ENCODE measurements at regions not wholly inside any gene's neighbourhood (a gene's known extent, or its start where the extent isn't known, plus 50 kb on each side); places are given as distances from the start of the nearest gene placed in this dataset.
"Not testable (repeated sequence)": the region's sequence is repeated elsewhere in the genome, so short reads cannot be mapped to it uniquely, and the experiment has no call there.

DNA sequence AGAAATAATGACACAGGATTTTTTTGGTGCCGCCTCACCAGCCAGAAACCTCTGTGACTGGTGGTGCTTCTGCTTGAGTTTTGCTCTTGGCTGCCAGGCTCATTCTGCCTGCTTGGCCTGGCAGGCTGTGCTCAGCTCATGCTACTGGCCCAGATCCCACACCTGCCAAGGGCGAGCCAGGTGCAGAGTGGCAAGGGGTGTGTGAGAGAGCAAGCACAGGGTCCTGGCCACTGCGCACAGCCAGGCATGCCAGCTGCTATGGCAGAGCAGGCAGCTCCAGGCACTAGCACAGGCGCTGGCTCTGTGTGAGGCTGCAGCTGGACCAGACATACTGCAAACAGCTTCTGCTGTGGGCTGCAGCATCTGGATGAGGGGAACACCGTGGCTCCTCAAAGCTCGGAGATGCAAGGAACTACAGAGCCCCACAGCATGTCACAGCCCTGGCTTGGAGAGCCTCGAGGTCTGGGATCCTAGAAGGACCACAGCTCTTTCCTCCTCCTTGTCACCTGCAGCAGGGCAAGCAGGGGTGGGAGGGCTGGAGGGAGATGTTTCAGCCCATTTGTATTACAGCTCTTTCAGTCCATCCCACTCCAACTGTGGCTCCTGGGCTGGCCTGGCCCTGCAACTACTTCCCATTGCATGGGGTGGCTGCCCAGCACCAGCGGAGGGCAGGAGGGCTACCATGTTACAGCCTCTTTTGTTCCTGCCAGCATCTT is 313.4 kb upstream of the SEMA3C start:
- TF ChIP-seq EP300 (IDR thresholded peaks at IDR 0.05) (no peak), POLR2AphosphoS5 (IDR thresholded peaks at IDR 0.05) (no peak), POLR2A (IDR thresholded peaks at IDR 0.05; ENCODE audit: low read depth) (no peak)
- TF ChIP-seq, protein P1, sequence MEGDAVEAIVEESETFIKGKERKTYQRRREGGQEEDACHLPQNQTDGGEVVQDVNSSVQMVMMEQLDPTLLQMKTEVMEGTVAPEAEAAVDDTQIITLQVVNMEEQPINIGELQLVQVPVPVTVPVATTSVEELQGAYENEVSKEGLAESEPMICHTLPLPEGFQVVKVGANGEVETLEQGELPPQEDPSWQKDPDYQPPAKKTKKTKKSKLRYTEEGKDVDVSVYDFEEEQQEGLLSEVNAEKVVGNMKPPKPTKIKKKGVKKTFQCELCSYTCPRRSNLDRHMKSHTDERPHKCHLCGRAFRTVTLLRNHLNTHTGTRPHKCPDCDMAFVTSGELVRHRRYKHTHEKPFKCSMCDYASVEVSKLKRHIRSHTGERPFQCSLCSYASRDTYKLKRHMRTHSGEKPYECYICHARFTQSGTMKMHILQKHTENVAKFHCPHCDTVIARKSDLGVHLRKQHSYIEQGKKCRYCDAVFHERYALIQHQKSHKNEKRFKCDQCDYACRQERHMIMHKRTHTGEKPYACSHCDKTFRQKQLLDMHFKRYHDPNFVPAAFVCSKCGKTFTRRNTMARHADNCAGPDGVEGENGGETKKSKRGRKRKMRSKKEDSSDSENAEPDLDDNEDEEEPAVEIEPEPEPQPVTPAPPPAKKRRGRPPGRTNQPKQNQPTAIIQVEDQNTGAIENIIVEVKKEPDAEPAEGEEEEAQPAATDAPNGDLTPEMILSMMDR (IDR thresholded peaks at IDR 0.05): no peak
- Histone ChIP-seq H3K9me3 (no peaks in the 10 kb centered on the region), H3K27ac (replicated peaks in 1 of 4) (no peak overlapping the region), H3K4me1 (peaks cover 0 to 4% (median 0%) of the 10 kb centered on the region in 4 donors), H3K4me3 (no peak overlapping the region), H3K36me3 (no peaks in the 10 kb centered on the region), H3K27me3 (no peaks in the 10 kb centered on the region)
- intact Hi-C loops (cut with DNase I): no loop called here
- WGBS: 65% methylated on average over 5 of the region's 8 CpGs
- no peak for DNase-seq (ENCODE audit: extremely low spot score)

DNA sequence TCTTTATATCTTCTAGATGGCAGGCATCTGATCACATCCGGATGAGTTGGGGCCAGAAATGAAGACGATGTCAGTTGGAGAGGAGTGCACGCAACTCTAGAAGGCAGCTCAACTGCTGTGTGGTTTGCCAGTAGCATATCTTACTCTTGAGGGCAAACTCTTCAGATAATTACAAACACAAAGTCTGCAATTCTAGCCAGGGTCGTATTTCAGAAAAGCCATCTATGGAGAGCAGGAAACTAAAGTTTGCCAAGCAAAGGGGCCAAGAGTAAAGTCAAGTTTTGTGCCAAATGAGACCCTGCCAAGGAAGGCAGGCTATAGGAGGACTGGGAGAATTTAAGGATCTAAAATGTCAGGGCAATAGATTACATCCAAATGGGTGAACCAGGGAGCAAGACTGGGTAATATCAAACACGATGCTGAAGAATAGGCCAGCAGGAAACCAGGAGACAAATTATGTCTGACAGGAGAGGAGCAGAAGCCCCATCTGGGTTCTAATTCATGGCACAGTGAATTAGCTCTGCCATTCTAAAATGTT is 312.5 kb upstream of the SEMA3C start:
- TF ChIP-seq EP300 (IDR thresholded peaks at IDR 0.05) (no peak), POLR2AphosphoS5 (IDR thresholded peaks at IDR 0.05) (no peak)
- Histone ChIP-seq H3K4me3 (no peak overlapping the region), H3K27ac (replicated peaks in 1 of 4) (no peak overlapping the region), H3K9me3 (no peaks in the 10 kb centered on the region), H3K27me3 (no peaks in the 10 kb centered on the region), H3K4me1 (peaks cover 0 to 4% (median 0%) of the 10 kb centered on the region in 4 donors), H3K36me3 (no peaks in the 10 kb centered on the region)
- WGBS: 71% methylated on average over 5 of the region's 5 CpGs
- no peak for DNase-seq (ENCODE audit: extremely low spot score)
- intact Hi-C loops (cut with DNase I): no loop called here

DNA sequence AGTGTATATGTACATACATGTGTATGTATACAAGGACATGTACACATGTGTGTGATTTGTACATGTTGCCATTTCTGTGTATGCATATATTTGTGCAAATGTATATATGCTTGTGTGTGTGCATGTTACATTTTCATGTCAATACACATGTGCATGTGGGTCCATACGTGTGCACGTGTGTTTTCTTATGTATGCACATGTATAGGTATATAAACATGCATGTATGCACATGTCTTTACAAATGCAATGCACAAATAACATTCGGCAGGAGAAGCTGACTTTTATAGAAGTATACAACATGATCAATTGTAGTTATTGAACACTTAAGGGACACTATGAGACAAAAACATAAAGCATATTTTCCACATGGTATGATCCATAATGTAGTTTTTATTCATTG is 307.4 kb upstream of the SEMA3C start:
- TF ChIP-seq POLR2AphosphoS5 (IDR thresholded peaks at IDR 0.05) (no peak), EP300 (IDR thresholded peaks at IDR 0.05) (no peak), POLR2A (IDR thresholded peaks at IDR 0.05; ENCODE audit: low read depth) (no peak)
- TF ChIP-seq, protein P1 (IDR thresholded peaks at IDR 0.05): no peak
- no peak for DNase-seq (ENCODE audit: extremely low spot score)
- peaks cover 0 to 6% (median 0%) of the 10 kb centered on the region in 4 donors for H3K9me3 ChIP-seq
- H3K4me3 ChIP-seq: no peak overlapping the region
- H3K27me3 ChIP-seq: no peaks in the 10 kb centered on the region
- H3K36me3 ChIP-seq: no peaks in the 10 kb centered on the region
- no peak overlapping the region for H3K27ac ChIP-seq (replicated peaks in 1 of 4)
- intact Hi-C loops (cut with DNase I): no loop called here
- WGBS: 98% methylated on average over 3 of the region's 3 CpGs
- no peaks in the 10 kb centered on the region for H3K4me1 ChIP-seq

DNA sequence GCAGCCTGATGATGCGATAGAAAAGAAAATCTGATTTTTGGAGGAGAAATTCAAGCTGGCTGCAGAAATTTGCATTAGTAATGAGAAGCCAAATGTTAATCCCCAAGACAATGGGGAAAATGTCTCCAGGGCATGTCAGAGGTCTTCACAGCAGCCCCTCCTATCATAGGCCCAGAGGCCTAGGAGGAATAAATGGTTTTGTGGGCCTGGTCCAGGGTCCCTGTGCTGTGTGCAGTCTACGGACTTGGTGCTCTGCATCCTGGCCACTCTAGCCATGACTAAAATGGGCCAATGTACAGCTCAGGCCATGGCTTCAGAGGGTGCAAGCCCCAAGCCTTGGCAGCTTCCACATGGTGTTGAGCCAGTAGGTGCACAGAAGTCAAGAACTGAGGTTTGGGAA is 303.8 kb upstream of the SEMA3C start:
- intact Hi-C loops (cut with DNase I); H3K4me1 ChIP-seq; DNase-seq (ENCODE audit: extremely low spot score); H3K36me3 ChIP-seq; H3K27me3 ChIP-seq; H3K27ac ChIP-seq (replicated peaks in 1 of 4); H3K4me3 ChIP-seq; H3K9me3 ChIP-seq: not testable (repeated sequence)
- WGBS: 98% methylated on average over 2 of the region's 2 CpGs

DNA sequence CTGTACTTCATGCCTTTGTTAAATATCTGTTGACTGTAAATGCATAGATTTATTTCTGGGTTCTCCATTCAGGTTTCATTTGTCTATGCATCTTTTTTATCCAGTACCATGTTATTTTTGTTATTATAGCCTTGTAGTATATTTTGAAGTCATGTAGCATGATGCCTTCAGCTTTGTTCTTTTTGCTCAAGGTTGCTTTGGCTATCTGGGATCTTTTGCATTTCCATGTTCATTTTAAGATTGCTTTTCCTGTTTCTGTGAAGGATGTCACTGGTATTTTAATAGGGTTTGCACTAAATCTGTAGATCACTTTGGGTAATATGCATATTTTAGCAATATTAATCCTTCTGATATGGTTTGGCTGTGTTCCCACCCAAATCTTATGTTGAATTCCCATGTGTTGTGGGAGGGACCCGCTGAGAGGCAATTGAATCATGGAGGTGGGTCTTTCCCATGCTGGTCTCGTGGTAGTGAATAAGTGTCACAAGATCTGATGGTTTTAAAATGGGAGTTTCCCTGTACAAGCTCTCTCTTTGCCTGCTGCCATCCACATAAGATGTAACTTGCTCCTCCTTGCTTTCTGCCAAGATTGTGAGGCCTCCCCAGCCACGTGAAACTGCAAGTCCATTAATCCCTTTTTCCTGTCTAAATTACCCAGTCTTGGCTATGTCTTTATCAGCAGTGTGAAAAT is 302.8 kb upstream of the SEMA3C start:
- Histone ChIP-seq H3K4me1 (no peaks in the 10 kb centered on the region), H3K27me3 (no peaks in the 10 kb centered on the region), H3K27ac (replicated peaks in 1 of 4) (no peak overlapping the region), H3K4me3 (no peak overlapping the region), H3K36me3 (no peaks in the 10 kb centered on the region), H3K9me3 (peaks cover 0 to 6% (median 0%) of the 10 kb centered on the region in 4 donors)
- no peak for DNase-seq (ENCODE audit: extremely low spot score)
- TF ChIP-seq POLR2A (IDR thresholded peaks at IDR 0.05; ENCODE audit: low read depth): no peak
- 82% methylated on average over 3 of the region's 3 CpGs for WGBS
- intact Hi-C loops (cut with DNase I): no loop called here

DNA sequence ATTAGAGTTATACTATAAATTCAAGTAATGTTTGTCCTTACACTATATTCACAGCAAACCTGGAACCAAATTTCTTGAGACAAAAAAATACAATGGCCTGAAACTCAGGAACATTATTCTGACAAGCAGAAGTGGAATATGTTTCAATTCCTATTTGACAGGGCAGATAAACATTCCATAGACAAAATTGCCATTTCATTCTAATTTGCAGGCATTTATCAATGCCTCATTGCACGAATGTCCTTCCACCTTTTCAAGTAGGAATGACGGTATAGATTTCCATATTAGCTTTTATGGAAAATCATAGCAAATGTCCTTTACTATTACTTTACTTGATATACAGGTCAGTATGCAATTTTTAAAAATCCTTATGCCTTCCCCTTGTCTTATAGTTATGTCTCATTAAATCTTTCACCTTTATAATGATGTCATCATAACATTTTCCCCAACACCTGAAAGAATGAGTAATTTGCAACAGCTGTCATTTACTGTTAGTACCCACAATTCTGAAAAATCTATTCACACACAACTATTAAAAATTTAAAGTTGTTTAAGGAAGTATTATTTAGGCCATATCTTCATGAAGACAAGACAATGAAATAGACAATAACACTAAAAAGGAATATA is 299.7 kb upstream of the SEMA3C start:
- H3K9me3 ChIP-seq: peaks cover 0 to under 1% (median 0%) of the 10 kb centered on the region in 4 donors
- TF ChIP-seq POLR2AphosphoS5 (IDR thresholded peaks at IDR 0.05) (no peak), POLR2A (IDR thresholded peaks at IDR 0.05; ENCODE audit: low read depth) (no peak)
- TF ChIP-seq, protein P1 (IDR thresholded peaks at IDR 0.05): no peak
- intact Hi-C loops (cut with DNase I): no loop called here
- no peak overlapping the region for H3K4me3 ChIP-seq
- H3K27ac ChIP-seq (replicated peaks in 1 of 4): no peak overlapping the region
- no peak for DNase-seq (ENCODE audit: extremely low spot score)
- WGBS: 83% methylated on average over 2 of the region's 2 CpGs
- no peaks in the 10 kb centered on the region for H3K36me3 ChIP-seq
- H3K4me1 ChIP-seq: no peaks in the 10 kb centered on the region
- H3K27me3 ChIP-seq: no peaks in the 10 kb centered on the region

Data from esophagus muscularis mucosa (tissue), 4 donors.